ENCODE measurements at regions not wholly inside any gene's neighbourhood (a gene's known extent, or its start where the extent isn't known, plus 50 kb on each side); places are given as distances from the start of the nearest gene placed in this dataset.

GRCh38 chr6:166687879-166688205, 60.8 kb upstream of the RPS6KA2 start:
- no peak for DNase-seq

DNA sequence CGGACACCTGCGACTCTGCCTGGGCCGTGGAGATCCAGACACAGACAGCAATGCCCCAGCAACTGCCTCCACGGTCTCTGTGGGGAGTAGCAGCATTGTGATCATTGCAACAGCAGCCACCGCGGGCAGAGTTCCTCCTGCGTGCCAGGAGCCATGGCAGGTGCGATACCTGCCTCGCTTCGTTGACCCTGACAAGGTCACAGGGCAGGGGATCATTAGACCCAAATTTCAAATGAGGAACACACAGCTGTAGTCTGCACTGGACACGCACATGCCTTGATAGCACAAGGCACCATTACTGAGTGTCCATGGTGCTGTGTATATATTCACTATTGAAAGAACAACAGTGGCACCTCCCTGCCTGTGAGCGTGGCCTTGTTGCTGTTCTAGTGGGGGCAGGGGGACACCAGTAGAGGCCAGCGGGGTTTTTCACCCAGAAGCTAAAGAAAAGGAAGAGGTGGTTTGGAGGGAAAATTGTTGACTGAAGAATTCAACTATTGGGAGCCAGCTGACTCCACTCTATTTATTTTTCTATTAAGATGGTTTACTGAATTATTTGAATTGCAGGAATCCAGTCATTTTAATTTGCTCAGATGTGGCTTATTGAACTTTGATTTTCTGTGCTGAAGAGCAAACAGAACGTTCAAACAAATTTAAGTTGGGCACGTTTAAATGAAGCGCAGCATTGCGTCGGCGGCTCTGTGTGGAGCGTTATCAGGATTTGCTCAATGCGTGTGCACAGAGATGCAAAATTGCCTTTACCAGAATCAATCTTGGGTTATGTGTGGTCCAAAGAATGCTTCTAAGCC, 60.2 kb upstream of the RPS6KA2 start:
- no peak for DNase-seq

DNA sequence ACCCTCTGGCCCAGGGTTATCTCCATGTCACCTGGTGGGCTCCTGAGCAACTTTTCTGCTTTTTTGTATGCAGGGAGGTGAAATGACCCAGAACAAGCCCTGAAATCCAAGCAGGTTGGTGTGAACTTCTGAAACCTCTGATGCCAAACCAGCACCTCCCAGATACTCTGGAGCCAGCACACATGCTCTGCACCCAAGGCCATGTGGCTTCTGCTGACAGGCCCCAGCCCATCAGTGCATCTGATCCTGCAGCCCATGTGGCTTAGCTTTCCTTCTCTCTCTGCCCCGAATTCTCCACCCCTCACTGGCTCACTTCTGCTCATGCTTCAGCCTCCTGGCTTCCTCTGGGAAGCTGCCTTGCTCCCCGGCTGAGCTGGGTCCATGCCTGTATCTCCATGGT, 59.3 kb upstream of the RPS6KA2 start:
- no peak for DNase-seq

DNA sequence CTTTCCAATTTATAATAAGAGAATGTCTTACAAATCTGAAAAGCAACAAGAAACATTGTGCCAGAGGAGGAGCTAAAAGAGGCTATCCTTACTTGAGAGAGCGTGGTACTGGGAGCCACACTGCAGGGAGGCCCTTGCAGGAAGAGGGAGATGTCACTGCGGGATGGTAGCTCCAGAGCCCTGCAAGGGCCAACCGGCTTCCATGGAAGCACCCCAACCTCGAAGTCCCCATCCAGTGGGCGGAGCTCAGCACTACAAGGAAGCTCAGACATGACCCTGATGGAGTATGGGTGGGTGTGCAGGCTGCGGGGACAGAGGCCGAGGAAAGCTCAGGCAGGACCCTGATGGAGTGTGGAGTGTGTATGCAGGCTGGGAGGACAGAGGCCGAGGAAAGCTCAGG, 57.8 kb upstream of the RPS6KA2 start:
- no peak for DNase-seq

GRCh38 chr6:166684170-166684569, 57.1 kb upstream of the RPS6KA2 start:
- DNase-seq = no peak

DNA sequence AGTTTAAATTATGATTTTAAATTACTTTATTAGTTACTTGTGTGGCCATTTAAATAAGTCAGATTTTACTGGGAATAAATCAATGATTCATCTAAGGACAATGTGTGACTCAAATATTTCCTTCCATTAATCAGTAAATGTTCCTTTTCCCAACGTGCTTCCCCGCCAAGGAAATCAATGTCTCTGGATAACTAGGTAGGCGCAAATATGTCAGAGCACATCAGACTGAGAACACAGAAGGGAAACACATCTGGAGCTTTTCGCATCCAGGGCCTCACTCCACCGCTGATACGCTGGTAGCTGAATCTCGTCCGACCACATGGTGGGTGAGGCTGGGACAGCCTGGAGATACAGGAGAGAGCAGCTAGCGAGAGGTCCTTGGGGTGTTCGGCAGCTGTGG, 56.4 kb upstream of the RPS6KA2 start:
- no peak for DNase-seq

GRCh38 chr6:166679566-166679965, 52.5 kb upstream of the RPS6KA2 start:
- no peak for DNase-seq

DNA sequence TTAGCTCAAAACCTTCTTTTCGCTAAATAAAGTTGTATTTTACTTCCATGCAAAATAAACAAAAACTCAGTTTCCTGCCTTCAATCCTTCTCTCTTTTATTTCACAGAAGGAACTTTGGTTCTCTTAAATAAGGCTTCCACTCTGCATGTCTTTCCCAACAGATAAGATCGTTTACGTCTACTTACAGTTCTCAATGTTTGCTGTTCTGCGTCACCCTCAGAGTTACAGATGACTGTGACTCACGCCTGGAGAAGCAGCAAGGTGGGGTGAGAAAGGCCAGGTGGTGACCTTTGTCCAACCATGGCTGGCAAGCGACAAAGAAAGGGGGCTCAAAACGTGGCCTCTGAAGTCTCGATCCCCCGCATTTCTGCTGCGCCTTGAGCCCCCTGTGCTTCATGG, 51.4 kb upstream of the RPS6KA2 start:
- DNase-seq = no peak

DNA sequence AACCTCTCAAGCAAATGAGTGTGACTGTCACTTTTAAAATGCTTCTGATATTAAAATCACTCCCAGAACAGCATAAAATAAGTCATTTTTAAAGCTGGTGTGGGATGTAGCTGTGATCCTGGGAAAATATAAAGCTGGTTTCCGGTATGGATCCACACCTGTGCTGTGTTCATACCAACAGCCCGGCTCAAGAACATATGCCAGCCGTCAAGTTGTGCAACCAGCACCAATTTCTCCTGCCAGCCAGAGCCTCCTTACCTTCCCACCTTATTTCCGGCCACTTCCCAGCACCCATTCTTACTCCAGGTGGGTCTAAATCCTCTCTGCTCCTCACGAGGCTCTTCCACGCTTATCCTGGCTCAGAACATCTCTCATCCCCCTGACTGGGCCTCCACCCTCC, 50.9 kb upstream of the RPS6KA2 start:
- DNase-seq = no peak

Data from kidney glomerular epithelial cell (primary cell).